Effector CD8-positive, alpha-beta T cell (primary cell): ENCODE measurements at regions not wholly inside any gene's neighbourhood (a gene's known extent, or its start where the extent isn't known, plus 50 kb on each side); places are given as distances from the start of the nearest gene placed in this dataset.
"Not testable (repeated sequence)": the region's sequence is repeated elsewhere in the genome, so short reads cannot be mapped to it uniquely, and the experiment has no call there.

Experiments used
- DNase-seq: peaks from one replicate; lab custom pipeline; 2025; lab: John Stamatoyannopoulos, UW

GRCh38 chr9:28445211-28445610, 871.9 kb upstream of the C9orf72 start:
- no peak for DNase-seq

DNA sequence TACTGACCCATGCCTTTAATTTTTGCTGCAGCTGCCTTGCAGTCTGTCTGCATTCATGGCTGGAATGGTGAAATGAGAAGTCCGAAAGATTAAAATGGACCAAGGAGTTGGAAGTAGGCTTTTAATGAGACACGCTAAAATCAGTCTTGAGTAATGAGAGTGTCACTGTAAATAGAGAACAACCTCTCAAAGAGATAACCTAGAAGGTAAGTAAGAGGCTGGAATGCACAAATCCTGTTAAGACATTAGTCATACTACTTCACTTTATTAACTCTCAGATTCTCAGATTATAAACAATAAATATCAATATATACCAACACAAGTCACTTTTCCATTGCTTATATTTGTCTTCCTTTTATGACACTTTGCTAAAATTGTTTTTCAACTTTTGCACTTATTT, 880.6 kb upstream of the C9orf72 start:
- no peak for DNase-seq

GRCh38 chr9:28456861-28457260, 883.6 kb upstream of the C9orf72 start:
- no peak for DNase-seq

DNA sequence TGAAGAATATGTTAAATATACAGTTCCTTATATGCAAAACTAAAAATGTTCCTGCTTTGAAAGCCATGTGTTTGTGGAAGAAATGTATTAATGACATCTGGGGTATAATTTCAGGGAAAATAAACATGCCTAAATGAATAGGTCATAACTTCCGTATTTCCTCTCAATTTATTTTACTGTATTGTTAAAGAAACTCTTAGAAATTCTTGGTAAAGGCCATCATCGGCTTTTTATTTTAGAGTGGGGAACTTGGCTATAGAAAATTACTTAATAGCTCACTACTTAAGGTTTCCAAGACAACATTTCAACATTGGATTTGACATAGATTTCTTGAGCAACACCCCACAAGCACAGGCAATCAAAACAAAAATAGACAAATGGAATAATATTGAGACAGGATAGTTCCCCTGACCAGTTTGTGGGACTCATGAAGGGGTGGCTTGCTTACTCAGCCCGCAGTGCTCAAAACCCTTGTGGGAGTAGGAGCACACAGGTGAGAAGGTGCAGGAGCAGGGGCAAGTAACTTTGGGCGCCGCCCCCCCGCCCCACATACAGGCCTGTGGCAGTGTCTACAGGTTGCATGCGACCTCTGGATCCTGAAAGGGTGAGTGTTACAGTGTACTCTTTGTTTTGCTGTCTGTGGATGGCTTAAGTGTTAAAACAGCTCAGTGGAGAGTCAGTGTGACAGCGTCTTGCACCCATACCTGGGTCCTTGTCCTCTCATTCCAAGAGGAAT, 891.4 kb upstream of the C9orf72 start:
- DNase-seq = no peak

DNA sequence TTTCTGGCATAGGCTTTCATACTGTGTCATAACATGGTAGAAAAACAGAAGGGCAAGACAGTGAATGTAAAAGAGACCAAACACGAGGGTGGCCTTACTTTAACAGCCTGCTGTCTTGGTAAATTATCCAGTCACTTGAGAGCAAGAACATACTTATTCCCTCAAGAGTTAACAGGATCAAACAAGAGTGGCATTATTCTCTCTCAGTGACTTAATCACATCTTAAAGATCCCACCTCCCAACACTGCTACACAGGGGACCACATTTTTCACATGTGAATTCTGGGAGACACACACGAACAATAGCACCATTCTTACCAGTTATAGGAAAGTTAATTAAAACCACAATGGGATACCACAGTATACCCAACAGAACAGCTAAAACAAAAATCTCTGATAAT, 898.0 kb upstream of the C9orf72 start:
- no peak for DNase-seq

- no peak for DNase-seq
Observed at GRCh38 chr9:28487561-28487960, 914.3 kb upstream of the C9orf72 start.

DNA sequence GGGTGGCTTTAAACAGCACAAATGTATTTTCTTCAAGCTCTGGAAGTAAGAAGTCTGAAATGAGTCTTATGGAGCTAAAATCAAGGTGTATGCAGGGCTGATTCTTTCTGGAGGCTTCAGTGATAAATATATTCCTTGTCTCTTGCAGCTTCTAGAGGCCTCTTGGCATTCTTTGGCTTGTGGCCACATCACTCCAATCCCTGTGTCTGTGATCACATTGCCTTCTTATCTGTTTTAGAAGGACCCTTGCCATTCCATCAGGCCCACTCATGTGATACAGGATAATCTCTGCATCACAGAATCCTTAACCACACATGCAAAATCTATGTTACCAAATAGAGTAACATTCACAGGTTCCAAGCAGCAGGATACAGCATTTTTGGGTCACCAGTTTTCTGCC, 917.8 kb upstream of the C9orf72 start:
- no peak for DNase-seq

DNA sequence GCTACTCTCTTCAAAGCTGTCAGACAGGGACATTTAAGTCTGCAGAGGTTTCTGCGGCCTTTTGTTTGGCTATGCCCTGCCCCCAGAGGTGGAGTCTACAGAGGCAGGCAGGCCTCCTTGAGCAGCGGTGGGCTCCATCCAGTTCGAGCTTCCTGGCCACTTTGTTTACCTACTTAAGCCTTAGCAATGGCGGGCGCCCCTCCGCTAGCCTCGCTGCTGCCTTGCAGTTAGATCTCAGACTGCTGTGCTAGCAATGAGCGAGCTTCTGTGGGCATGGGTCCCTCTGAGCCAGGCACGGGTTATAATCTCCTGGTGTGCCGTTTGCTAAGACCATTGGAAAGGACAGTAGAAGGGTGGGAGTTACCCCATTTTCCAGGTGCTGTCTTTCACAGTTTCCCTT, 924.9 kb upstream of the C9orf72 start:
- not testable (repeated sequence) for DNase-seq

DNA sequence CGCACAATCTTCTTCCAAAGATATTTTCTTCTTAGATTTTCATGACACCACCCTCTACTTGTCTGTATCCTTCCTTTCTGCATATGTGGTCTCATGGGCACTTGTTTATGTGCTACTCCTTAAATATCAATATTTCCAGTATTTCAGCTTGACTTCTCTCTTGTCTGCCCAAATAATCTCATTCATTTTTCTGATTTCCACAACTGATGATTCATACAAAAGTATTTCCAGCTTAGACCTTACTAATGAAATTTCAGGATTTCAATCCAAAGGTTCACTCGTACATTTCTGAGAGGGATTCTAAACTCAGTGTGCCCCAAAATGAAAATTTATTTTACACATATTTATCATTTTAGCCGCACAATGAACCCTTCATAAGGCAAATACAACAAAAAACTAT, 928.9 kb upstream of the C9orf72 start:
- no peak for DNase-seq

- DNase-seq = no peak
Observed at GRCh38 chr9:28502741-28503140, 929.5 kb upstream of the C9orf72 start.

GRCh38 chr9:28503573-28503972, 930.3 kb upstream of the C9orf72 start:
- DNase-seq = no peak

DNA sequence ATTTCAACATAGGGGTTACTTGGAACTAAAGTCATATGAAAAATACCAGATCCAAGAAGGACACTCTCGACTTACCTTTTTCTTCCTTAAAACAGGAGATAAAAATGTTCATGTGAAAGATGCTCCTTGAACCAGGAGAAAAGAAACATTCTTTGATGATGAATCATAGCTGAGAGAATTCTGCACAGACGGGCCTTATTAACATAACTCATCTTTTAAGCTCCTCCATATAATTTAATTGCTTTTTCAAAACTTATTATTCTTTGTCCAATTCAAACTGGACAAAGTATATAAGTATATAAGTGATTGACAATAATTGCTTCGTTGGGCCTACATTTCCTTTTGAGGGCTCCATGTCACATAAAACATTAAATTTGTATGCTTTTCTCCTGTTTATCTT, 945.2 kb upstream of the C9orf72 start:
- DNase-seq = no peak

- DNase-seq = not testable (repeated sequence)
Observed at GRCh38 chr9:28524309-28524708, 951.0 kb upstream of the C9orf72 start.

- no peak for DNase-seq
Observed at GRCh38 chr9:28528049-28528448, 954.8 kb upstream of the C9orf72 start.

DNA sequence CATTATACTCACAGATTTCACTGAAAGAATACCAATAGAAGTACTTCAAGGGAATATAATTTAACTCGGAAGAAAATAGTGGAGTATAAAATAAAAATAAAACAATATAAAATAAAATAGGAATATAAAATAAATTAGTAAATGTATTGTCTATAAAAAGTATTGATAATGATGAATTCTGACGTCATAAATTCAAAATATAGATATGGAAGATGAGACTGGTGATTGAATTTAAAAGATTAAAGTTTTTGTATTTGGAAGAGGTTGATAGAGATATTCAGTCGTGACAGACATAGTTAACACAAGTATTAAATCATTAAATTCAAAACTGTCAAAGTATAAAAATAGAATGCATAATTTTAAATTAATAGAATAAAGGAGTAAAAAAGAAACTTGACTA, 964.9 kb upstream of the C9orf72 start:
- no peak for DNase-seq

GRCh38 chr9:28539434-28540070, 966.3 kb upstream of the C9orf72 start:
- no peak for DNase-seq

DNA sequence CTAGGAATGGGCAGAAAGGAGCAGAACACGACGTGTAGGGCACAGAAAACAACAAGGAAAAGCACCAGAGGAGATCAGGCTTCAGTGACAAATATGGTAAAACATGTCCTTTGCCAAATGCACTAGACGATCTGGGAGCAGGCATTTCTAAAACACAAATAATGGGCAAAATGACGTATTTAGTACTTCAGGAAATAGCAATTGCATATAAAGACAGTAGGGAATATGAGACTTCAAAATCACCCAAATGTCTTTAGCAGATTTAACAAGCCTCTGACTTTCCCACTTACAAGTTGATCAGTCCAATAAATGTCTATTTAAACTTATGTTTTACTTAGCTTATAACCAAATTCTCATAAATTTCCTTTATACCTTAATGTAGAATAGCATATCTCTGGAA, 969.6 kb upstream of the C9orf72 start:
- no peak for DNase-seq

DNA sequence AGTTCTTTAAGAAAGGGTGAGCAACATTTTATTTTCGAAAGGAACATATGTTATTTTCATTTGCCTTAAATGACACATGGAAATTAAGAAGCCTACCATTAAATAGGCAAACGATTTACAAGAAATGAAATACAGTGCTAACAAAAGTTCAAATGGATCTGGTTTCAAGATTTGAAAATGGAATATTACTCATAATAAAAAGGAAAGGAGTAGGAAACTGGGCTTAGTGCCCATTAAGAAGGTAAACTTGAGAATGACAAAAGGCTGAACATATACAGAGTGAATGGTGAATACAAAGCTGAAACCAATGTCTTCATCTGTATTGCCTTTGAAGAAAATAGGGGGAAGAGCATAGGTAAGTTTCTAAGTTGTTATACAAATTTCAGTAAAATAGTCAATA, 974.2 kb upstream of the C9orf72 start:
- DNase-seq = no peak

- DNase-seq = no peak
Observed at GRCh38 chr9:28563291-28563934, 990.1 kb upstream of the C9orf72 start.

- DNase-seq = no peak
Observed at GRCh38 chr9:28583832-28584231, 1010.6 kb upstream of the C9orf72 start.

DNA sequence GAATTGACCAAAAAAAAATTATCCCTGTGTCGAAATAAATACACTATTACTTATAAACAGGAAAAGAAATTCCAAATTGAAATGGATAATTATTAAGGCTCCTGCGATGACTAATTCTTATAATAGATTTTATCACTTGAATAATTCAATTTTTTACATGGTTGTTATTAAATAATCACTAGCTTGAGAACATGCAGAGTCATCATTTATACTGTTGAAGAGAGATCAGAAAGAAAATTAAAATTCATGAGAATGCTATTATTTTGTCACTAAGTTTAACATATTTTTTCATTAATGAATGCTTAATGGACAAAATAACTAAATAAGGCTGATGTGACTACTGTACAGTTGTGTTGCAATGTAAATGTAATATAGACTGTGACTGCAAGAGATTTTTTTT, 1011.3 kb upstream of the C9orf72 start:
- DNase-seq = no peak

DNA sequence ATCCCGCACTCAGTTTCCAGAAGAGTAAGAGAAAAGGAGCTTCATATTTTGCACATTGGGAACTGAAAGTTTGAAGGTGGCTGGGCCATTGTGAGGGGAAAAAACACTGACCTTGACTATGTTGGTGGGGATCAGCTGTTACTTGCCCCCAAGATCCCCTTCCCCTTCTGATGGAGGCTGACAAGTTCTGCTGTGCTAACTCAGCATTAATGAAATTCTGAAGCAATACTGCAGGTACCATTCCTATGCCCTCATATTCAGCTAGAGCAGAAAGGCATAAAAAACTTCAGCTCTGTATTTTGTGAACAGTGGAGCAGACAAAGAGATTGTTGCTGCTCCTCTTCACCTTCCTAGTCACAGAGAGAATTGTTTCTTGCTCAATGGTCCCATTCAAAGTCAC, 1013.8 kb upstream of the C9orf72 start:
- no peak for DNase-seq

- no peak for DNase-seq
Observed at GRCh38 chr9:28598408-28598807, 1025.1 kb upstream of the C9orf72 start.
